HG02642 (cell line): ENCODE measurements at regions not wholly inside any gene's neighbourhood (a gene's known extent, or its start where the extent isn't known, plus 50 kb on each side); places are given as distances from the start of the nearest gene placed in this dataset.

Experiments
- ATAC-seq: cut with Tn5 transposase; IDR thresholded peaks from one replicate; pipeline ENCODE4 v1.9.1; 2021; ENCODE audit warnings: mild to moderate bottlenecking; ENCODE audit not compliant: unreplicated experiment, poor library complexity

- ATAC-seq, result no peak
Observed at GRCh38 chr6:26149240-26149639, 62.0 kb downstream of the HFE start.

- no peak for ATAC-seq
Observed at GRCh38 chr6:26152226-26153101, 65.2 kb downstream of the HFE start.

DNA sequence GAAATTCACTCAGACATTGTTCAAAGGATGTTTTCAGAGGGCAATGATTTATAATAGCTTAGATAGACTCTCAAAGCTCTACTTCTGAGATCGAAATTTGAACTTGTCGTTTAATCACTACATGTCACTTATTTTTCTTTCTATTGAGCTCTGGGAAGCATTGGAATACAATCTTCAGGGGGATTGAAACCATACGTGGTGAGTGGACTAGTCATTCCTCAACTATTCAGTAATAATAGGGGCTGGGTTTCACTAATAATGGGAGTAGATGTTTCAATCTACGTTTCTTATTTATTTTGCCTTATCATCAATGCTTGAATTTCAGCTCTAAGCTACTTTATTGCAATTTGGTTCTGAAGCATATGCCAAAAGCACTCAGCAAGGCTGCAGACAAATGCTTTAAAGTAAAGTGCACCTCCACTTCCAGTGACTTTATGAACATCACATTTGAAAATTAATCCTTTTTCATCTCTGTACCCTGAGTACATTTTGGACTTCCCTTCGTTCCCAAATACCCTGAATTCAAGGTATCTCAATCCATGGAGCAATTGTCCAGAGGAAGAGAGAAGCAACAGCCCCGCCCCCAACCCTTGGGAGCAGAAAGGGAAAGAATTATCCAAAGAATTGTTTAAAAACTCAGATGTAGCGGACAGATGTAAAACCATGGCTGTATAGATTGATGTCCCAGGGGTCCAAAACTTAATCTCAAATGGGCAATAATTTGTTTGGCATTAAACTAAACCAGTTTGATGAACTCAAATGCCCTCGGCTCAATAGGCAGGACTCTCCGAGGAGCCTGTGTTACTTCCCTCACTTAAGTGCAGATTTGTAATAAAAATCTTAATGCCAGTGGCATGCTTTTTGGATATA is 68.1 kb downstream of the HFE start:
- no peak for ATAC-seq

GRCh38 chr6:26156105-26156849 is 69.0 kb downstream of the HFE start:
- ATAC-seq, result peak; percentile 52

GRCh38 chr6:26156850-26157250 is 69.6 kb downstream of the HFE start:
- ATAC-seq, result peak; percentile 2

- peak; percentile 69 for ATAC-seq
Observed at GRCh38 chr6:26157251-26158075, 70.2 kb downstream of the HFE start.

GRCh38 chr6:26158076-26158580 is 70.9 kb downstream of the HFE start:
- ATAC-seq, result peak; percentile 3

DNA sequence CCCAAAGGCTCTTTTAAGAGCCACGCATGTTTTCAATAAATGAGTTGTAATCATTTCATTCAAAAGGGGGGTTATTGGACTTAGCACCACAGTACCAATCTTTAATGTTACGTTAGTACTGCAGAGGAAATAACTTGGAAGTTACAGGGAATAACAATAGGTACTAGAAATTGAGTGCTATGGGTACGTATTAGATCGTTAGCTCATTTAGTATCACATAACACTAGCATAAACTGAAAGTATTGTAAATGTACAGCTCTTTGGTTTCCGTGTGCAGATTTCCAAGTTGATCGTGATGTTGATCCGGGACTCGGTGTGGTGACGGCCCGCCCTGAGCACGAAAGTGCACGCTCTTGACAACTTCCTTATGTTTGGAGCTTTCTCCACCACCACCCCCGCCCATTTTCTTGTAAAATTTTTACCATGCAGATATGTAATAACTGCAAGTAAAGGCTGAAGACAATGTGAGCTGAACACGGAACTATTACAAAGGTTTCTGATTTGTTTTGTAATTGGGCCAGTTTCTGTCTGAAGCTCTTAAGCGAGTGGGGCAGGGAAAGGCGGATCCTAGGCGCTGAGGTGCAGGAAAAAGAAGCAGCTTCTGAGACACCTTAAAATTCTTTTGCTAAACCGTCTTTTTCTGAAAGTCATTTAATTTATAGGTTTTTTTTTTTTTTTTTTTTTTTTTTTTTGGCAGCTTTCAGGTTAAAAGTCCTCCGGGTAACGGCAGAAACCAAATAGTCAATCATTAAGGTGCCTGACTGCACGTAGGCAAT is 71.5 kb downstream of the HFE start:
- ATAC-seq, result no peak

GRCh38 chr6:26159357-26160273 is 72.4 kb downstream of the HFE start:
- no peak for ATAC-seq

GRCh38 chr6:26161322-26161721 is 74.1 kb downstream of the HFE start:
- ATAC-seq, result no peak

DNA sequence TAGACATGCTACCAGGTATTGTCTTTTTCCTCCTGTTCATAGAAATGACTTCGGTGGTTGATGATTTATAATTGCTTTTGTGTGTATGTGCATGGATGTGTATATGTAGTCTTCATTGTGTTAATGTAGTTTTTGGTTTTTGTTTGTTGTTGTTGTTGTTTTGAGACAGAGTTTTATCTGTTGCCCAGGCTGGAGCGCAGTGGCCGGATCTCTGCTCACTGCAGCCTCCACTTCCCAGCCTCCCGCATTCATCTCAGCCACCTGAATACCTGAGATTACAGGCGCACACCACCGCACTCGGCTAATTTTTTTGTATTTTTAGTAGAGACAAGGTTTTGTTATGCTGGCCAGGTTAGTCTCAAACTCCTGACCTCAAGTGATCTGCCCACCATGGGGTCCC is 75.2 kb downstream of the HFE start:
- ATAC-seq, result no peak

DNA sequence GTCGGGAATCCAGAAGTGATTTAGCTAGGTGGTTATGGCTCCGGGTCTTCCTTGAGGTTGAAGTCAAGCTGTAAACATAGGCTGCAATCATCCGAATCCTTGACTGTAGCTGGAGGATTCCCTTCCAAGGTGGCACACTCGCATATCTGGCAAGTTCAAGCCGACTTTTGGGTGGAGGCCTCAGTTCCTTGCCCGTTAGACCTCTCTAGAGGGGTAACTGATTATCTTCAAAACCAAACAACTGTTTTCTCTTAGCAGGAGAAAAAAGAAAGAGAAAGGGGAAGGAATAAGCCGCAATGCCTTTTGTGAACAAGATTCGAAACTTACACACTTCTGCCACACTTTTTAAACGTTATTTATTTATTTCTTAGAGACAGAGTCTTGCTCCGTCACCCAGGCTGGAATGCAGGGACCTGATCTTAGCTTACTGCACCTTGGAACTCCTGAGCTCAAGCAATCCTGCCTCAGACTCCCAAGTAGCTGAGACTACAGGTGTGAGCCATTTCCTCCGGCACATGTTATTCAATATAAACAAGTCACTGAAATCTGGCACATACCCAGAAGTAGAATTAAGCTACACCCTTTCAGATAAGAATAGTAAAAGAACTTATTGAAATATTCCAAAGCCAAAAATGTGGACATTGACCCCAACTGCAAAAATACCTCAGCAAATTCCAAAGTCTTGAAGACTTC is 76.3 kb downstream of the HFE start:
- ATAC-seq, result no peak

- no peak for ATAC-seq
Observed at GRCh38 chr6:26164120-26164505, 76.9 kb downstream of the HFE start.

GRCh38 chr6:26165261-26165790 is 78.1 kb downstream of the HFE start:
- no peak for ATAC-seq

DNA sequence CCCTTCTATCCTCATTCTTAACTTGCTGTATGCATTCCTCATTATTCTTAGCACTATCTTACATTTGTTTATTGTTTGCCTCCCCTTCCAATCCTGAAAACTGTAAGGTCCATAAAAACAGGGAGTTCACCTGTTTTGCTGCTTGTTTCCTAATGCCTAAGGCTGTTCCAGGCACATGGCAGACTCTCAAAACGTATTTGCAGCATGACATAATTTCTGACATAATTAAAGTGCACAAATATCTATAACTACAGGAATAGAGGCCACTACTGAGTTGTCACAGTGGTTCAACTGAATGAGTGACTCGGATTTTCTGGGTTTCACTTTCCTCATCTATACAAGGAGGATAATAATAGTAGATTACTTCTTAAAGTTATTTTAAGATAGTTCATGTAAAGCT is 83.0 kb downstream of the HFE start:
- no peak for ATAC-seq

DNA sequence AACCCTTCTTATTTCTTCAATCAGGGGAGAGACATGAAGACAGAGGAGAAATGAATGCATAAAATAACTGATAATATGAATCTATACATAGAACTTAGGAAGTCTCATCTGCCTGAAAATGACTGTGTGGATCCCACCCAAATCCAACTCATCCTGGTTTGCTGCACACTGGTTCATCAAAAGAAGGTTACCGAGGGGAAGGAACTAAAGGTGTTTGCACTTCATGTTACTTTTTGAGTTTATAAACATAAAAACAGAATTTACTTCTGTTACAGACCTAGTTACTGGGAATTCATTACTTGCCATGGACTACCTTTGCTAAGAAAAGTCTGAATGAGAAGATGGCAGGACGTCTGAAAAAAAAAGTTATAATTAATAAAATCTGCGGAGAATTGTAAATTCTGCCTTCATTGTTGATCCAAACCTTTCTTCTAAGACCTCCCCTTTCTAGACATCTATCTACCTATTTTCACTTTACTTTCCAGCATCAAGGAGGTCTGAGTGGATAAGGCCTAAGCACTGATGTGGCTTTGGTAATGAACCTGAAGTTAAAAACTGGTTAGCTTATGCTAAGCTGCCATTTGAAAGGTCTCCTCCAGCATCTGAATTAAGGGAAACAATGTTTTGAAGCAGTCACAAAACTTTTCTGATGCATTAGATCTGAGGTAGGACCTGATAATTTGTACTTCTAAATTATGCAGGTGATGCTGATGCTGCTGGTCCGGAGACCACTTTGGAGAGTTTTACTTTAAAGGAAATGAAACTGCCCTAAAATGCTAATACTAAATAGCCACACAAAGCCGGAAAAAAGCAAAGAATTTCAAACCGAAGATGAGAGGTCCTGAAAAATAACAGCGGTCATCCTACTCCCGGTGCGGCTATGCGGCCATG is 84.0 kb downstream of the HFE start:
- ATAC-seq, result no peak
